GM21526 (cell line): ENCODE measurements at regions not wholly inside any gene's neighbourhood (a gene's known extent, or its start where the extent isn't known, plus 50 kb on each side); places are given as distances from the start of the nearest gene placed in this dataset.

Experiments used
- ATAC-seq: cut with Tn5 transposase; IDR thresholded peaks from one replicate; pipeline ENCODE4 v1.9.1; 2021; ENCODE audit warnings: moderate library complexity; ENCODE audit not compliant: unreplicated experiment, low FRiP score

DNA sequence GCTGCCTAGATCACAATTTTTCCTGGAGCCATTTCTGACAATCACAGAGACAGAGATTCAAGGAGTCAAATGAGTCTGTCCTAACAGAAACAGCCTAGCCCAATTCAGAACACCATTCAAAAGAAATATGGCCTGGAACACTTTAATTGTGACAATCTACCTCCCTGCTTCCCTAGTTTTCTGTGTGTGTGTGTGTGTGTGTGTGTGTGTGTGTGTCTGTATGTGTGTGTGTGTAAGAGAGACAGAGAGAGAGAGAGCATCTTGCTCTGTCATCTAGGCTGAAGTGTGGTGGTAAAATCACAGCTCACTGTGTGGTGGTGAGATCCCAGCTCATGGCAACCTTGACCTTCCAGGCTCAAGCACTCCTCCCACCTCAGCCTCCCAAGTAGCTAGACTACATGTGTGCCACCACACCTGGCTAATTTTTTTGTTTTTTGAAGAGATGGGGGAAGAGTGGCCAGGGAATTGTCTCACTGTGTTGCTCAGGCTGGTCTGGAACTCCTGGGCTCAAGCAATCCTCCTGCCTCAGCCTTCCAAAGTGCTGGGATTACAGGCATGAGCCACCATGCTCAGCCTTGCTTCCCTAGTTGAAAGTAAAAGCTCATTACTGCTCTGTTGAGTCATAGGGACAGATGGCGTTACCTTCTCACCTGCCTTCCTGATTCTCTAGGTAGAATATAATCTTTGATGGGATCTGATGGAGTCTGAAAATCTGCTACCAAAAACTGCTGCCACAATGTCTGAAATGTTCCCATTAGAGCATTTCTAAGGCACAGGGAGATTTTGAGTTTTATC lies 89.6 kb upstream of the BEND6 start:
- no peak for ATAC-seq

DNA sequence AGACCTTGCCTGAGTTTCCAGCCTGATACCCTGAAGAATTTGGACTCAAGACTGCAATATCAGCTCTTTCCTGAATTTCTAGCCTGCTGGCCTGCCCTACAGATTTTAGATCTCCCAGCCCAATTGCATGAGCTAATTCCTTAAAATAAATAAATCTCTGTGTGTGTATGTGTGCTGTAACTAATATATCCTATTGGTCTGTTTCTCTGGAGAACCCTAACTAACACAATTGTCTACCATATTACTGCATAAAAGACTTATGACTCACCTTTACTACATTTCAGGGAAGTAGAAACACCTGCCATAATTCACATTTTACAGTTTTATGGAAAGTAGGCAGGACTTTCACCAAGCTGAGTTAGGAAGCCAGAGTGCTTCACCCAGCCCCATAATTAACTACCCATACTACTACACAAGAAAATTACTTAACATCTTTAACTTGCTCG lies 90.7 kb upstream of the BEND6 start:
- no peak for ATAC-seq

DNA sequence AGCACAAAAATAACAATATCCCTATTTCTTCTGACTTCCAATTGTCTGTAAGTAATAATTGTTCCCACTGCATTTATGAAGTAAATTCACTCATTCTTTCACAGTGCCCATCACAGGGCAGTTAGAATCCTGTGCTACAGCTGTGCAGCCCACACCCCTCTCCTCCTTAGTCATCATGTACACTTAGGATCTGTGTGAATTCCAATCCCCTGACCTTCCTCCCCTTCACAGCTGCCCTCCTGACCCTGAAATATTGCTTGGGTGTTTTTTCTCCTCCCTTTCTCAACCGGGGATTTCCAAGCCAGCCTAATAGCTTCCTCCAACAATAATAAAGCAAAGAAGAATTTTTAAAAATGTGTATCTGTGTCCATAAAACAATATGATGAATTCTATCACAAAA lies 91.5 kb upstream of the BEND6 start:
- no peak for ATAC-seq

DNA sequence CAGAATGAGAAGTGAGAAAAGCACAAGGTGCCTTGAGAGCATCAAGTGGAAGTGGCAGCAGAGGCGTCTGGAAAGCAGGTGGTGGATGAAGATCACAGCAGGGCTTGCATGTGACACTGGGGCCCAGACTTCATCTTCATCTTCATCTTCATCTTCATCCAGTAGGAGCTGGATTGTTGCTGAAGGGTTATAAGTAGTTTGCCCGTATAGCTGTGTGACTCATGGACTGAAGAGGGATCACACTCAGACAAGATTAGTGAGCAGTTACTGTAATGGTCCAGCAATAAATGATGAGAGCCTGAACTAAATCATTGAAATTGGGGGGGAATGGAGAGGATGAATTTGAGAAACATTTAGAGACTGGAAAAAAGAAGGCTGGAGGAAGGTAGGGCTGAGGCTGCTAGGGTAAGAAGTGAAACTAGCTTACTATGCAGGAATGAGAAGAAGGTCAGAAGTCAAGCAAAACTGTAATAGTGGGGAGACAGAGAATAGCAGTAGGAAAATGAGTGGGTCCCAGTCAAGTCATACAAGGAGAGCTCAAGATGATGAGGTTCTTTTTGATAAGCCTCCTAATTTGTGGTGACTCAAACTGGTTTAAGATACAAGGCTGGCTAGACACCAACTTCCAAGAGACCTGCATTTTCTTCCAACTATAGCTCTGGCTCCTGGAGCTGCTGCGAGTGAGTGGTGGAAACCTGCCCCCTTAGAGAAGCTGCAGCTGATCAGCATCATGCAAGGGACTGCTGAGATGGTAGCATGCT lies 92.3 kb upstream of the BEND6 start:
- ATAC-seq = no peak

DNA sequence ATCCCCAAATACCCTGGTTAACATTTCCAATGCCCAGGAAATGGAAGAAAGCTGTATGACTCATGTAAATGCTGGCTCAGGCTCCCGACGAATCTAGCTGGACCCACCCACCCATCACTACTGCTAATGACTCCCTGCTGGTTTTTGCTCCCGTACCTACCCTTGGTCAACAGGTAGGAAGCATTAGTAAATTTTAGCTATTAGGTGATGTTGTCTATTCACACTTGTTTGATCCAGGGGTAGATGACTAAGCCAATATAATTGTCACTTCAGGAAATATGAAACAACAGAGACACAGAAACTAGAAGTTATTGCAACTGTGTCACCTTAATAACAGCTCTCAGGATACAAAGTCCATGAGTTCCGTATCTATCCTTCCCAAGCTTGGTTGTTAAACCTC lies 94.4 kb upstream of the BEND6 start:
- ATAC-seq = no peak

DNA sequence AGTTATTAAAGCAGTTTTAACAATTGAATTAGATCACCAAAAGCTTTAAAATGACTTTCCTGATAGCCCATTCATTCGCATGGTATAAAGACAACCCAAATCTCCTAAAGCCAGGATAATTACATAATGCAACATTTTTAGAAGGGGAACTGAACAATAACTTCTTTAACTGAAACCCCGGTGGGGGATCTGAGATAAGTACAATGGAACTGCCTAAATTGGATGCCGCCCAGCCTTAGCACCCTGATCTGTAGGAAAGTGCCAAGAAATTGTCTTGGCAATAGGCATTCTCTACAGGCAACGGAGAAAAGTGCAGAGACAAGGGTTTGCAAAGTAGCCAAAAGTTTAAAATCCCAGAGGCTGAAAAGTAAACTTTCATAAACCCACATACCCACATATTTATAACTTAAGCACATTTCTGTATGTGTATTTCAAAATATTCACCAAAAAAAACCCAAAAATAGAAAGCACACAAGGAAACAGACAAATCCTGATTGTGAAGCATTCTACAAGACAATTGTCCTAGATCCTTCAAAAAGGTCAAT lies 98.8 kb upstream of the BEND6 start:
- no peak for ATAC-seq

DNA sequence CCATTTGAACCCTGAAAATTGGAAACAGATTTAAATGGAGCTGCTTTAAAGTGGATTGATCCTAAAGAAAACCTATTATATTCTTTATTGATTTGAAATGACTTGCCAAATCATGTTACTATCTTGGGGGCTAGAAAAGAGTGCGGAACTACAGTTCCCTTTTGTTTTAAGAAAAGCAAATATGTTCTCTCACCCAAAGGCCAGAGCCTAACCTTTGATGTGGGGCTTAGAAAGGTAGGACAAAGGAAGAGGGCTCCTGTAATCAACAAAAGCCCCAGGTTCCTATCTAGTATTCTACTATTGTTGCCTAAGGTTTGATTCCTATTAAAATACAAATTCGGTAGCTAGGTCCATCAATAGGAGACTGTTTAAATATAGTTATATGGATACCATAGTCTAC lies 100.8 kb upstream of the BEND6 start:
- no peak for ATAC-seq

DNA sequence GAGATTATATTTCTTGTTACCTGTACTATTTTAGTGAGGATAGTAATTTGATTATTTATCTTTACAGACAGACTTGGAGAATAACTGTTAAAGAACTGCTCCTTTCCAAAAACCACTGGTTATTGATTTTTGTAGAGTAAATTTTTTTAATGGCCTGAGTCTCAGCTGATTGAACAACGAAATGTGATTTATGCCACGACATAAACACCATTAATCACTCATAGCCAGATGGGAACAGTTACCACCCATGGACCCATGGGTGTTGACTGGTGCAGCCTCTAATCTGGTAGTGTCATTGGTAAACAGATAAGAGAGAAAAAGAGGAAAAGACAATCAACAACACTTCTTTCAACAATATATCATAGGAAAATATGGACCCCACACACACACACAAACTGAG lies 101.4 kb upstream of the BEND6 start:
- ATAC-seq = no peak

DNA sequence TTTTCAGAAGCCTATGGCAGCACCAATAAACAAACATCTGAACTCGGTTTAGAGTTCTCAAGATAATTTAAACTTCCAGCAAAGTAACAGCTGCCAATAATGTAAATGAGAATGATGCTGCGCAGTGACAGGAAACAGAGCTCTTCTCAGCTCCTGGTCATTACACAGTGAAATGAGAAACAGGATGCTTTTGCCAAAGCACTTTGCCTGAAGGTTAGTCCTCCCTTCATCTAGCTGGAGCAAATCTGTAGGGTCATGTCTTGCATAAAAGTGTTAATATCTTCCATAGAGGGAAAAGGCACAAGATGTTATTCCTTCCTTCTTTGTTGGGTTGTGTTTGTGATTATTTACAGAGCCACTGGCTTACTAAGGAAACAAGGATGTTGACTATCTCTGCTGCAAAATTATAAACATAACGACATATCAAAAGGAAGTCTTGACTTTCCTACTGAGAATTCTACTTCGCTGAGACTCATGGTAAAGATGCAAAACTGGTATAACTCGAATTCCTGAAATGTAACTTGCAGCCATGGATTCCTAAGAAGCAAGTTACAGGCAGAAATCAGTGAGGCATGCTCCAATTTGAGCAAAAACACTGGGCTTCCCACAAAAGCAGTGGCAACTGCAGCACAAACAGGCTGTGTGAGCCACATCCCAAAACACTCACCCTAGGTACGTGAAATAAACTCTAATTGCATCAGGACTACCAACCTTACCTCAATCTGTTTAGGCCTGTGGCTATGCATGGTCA lies 102.5 kb upstream of the BEND6 start:
- ATAC-seq = peak; percentile 8

DNA sequence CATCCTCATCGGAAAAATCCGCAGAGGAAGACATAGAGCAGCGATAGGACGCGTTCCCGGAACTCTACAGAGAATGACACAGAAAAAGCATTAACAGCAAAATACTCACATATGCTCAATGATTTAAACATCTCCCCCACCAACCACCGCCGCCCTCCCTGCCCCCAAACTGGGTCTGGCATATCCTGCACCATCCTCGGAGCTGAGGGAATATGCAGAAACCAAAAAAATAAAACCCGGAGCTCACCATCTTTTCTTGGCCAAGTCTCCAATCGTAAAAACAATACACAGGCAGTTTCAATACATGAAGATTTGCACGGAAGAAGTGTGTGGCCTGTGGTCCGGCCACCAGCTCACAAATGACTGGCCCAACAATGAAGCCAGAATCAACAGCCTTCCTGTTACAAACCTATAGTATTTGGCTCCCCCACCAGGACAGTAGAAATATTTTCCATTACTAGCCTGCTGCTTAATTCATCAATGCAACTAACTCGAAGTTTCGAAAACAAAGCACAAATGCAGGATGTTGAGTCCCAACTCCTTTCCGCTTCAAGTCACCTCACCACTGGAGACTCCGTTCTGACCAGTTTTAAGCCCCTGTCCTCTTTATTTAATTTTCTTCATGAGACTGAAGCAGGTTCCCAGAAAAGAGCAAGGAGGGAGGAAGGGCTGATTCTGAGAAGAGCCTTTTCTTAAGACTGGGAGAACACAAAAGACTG lies 103.2 kb upstream of the BEND6 start:
- ATAC-seq = peak; percentile 88

DNA sequence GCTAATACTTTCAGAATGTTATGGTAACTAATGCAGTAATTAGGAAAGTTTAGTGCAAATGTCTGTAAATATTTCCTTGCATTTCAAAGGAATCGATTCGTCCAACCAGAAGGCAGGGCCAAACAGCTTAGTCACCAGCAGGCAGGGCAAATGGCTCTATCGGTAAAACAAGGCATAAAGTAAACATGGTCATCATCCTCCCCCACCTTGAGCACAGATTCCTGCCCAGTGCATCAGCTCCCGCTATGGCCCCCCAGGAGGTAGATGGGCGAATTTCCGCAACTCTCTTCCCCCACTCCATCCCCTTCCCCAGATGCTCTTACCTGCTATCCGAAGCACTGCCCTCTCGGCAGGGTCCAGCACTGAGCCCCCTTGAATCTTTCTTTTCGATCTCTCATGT lies 103.8 kb upstream of the BEND6 start:
- ATAC-seq = no peak

DNA sequence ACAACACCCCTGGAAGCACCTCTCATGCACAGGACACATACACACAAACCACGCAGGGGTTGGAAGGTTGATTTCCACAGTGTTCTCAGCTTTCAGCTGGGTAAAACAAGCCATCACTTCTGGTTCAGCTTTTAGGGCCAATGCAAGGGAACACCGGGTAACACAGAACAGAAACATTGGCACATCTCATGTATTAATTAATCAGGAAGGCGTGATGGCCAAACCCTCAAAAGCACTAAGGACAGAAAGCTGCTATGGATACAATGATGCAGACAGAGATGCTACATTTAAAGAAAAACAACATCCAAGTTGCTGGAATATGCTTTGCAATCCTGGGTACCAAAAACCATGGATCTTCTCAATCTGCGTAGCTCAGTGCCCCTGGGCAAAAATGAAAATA lies 104.3 kb upstream of the BEND6 start:
- ATAC-seq = no peak

DNA sequence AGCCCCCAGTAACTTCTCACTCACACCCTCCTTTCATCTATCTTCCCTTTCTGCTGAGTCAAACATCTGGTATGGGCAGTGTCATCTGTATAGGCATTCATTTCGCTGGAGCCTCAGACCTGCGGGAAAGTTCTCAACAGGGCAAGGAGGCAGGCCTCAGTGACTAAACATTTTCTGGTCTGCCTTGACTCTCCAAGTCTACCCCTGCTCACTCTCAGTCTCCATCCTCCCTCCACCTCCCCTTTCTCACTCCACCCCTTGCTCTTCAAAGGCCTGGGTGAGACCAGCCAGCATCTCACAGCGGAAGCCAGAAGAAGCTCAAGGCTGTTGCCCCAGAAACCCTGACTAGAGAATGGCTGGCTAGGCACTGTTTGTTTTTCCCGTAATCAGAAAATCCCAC lies 105.0 kb upstream of the BEND6 start:
- no peak for ATAC-seq

DNA sequence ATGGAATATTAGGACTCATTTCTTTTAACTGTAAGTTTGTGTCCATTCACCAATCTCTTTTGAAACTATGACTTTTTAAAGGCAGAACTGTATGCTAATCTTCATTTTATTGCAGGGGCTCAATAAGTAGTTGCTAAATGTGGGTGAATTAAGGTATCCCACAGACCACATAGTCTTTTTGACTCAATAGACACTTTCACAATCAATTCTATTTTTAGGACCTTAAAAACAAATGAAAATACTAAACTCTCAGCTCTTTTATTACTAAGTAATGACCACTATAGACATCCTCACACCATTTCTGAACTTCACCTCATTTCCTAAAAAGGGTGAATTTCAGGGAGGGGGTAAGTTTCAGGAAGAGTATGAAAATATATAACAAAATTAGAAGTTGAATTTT lies 106.8 kb upstream of the BEND6 start:
- ATAC-seq = no peak

DNA sequence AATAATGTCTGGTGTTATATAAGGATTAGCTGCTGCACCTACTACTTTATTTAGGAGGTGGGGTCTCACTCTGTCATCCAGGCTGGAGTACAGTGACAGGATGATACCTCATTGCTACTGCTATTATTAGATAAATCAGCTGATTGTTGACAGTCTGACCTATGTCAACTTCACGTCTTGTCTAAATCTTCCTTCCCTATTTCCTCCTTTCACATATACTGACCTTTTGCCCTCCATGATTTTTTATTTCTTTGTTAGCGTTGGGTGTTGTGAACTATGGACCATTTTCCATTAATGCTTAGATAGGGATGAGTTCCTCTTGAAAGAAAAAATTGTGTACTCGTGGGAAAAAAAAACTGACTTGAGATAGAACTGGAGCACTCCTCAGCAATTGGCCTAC lies 109.9 kb upstream of the BEND6 start:
- no peak for ATAC-seq

DNA sequence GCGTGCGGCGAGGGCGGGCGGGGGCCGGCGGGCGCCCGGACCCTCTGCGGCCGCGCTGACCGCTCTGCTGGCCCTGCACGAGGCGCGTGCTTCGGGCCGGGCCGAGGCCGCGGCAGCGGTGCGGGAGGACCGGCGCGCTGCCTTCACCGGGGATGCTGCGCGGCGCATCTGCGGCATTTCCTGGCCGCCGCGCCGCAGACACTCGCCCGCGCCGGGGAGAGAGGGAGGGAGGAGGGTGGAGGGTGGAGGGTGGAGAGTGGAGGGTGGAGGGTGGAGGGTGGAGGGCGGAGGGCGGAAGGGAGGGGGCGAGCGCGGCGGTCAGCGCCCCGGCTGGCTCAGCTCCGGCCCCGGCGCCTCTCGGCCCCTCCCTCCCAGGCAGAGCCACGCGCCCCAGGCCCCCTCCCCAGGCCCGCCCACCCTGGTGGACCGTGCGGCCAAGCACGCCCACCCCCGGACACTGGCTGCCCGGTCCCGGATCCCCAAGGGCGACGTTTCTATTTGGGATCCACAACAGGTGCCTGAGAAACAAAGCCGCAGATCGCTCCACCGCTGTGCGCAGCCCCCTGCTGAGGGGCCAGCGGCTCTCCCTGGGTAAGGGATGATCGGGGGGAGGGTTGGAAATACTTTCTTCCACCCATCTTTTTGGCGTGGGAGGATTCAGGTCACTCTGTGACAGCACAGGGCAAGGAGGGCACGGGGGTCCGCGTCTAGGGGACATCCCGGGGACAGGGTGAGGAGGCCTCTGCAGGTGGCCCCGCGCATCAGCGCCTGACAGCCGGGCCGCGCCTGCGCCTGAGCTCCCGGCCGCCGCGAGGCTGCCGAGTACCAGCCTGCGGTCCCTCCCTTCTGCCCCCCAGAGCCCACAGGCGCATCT lies 111.2 kb upstream of the BEND6 start:
- ATAC-seq = peak; percentile 85

DNA sequence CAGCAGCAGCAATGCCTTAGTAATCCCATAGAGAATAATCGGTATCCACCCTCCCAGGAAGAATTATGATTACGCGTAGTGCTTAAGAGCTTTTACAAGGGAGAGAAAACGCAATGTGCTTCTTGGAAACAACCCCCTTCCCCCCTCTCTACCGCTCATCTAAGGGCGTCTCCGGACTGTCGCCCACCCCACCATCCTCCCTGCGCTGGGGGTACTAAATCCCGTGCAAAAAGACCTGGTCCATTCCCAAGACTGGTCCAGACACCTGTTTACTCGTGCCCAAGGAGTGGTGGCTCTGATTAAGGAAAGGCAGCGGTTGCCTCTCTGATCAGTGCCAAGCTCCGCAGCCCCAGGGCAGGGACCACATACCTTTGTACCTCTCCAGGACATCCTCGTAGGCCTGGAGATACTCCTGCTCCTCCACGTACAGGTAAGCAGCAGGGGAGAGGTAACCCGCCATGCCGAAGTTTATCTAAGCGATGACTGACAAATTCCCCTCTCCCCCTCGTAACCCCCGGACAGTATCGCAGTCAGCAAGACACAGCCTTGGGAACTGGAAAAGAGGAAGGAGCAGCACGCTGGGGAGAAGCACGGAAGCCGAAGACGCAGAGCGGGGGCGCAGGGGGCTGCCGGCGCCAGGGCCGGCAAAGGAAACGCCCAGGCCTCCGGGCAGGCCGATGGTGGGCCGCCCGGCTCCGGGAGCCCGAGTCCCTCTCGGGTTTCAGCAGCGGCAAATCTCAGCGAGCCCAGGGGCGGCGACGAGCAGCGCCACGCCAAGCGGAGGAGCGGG lies 112.0 kb upstream of the BEND6 start:
- ATAC-seq = no peak

DNA sequence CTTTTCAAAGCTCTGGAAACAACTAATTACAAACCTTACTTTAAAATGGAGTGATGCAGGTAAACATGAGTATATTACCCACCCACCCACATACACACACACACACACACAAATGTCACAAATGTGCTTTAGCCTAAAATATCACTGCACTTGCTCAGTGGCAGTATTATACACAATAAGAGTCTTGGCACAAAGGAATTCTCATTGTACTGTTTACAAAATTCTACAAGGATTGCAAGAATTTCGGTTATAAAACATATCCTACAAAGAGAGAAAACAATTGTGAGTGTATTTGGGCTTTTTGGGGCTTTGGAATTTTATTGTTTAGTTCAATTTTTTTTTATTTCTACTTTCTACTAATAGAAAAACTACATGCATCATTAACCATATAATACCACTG lies 113.2 kb upstream of the BEND6 start:
- ATAC-seq = no peak

DNA sequence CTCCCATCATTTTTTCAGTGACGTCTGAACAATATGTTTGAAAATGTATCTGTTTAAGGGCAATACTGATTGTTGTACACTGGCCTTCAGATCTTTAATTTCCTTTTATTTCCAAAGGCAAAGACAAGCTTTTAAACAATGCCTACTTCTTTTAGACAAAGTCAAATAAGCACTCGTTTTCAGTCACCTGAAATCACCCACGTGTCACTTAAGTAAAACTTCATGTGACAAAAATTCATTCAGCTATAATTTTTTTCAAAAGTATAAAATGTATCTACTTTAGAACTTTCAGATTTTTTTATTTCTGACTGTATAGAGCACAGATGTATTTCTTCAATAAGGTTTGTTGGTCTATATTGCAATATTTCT lies 113.5 kb upstream of the BEND6 start:
- ATAC-seq = no peak
